ENCODE measurements at regions not wholly inside any gene's neighbourhood (a gene's known extent, or its start where the extent isn't known, plus 50 kb on each side); places are given as distances from the start of the nearest gene placed in this dataset.

DNA sequence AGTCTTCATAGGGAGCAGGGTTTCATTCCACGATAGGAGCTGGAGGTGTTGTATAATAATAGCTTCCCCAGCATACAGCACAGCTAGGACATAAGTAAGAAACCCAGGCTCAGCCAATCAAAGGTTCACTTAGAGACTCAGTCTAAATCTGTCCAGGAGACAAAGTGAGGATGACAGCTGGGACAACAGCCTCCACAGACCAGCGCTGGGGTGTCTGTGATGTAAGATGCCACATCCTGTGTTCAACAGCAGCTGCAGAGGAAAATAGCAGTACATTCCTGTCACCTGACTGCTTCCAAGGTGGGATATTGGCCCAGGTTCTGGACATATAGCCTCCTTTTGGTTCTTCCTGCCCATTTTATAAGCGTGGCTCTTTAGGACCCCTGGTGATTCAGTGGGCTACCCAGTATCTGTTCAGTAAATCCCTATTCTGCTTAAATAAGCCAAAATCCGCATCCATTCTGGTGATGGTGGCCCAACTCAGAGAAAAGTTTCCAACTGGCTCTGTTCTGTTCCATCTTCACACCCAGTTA, 176.8 kb upstream of the SYT6 start:
- intact Hi-C loops (cut with micrococcal nuclease): no loop called here
- no TSS peak for BruUV-seq (replicated peaks)
- Mint-ChIP-seq H3K4me3 (ENCODE audit: unreplicated experiment) (no peak overlapping the region), H3K9me3 (ENCODE audit: unreplicated experiment) (no peaks in the 10 kb centered on the region), H3K36me3 (ENCODE audit: insufficient read depth, unreplicated experiment) (no peaks in the 10 kb centered on the region), H3K27me3 (ENCODE audit: insufficient read depth, unreplicated experiment) (peaks cover 65% of the 10 kb centered on the region), H3K27ac (ENCODE audit: low read depth, unreplicated experiment) (no peak overlapping the region), H3K4me1 (ENCODE audit: insufficient read depth, unreplicated experiment) (no peaks in the 10 kb centered on the region)
- ChIA-PET CTCF (interaction anchor here (0.7 to 2.3 kb wide), 3 partner anchors 16 to 353 kb away, joined by 3 to 15 read pairs (median 3); no protein-coding TSS in a partner anchor), POLR2A (no interaction called here)
- TF ChIP-seq, protein P1, sequence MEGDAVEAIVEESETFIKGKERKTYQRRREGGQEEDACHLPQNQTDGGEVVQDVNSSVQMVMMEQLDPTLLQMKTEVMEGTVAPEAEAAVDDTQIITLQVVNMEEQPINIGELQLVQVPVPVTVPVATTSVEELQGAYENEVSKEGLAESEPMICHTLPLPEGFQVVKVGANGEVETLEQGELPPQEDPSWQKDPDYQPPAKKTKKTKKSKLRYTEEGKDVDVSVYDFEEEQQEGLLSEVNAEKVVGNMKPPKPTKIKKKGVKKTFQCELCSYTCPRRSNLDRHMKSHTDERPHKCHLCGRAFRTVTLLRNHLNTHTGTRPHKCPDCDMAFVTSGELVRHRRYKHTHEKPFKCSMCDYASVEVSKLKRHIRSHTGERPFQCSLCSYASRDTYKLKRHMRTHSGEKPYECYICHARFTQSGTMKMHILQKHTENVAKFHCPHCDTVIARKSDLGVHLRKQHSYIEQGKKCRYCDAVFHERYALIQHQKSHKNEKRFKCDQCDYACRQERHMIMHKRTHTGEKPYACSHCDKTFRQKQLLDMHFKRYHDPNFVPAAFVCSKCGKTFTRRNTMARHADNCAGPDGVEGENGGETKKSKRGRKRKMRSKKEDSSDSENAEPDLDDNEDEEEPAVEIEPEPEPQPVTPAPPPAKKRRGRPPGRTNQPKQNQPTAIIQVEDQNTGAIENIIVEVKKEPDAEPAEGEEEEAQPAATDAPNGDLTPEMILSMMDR (IDR thresholded peaks at IDR 0.05; ENCODE audit: unreplicated experiment): no peak
- no peak for DNase-seq (ENCODE audit: unreplicated experiment)

DNA sequence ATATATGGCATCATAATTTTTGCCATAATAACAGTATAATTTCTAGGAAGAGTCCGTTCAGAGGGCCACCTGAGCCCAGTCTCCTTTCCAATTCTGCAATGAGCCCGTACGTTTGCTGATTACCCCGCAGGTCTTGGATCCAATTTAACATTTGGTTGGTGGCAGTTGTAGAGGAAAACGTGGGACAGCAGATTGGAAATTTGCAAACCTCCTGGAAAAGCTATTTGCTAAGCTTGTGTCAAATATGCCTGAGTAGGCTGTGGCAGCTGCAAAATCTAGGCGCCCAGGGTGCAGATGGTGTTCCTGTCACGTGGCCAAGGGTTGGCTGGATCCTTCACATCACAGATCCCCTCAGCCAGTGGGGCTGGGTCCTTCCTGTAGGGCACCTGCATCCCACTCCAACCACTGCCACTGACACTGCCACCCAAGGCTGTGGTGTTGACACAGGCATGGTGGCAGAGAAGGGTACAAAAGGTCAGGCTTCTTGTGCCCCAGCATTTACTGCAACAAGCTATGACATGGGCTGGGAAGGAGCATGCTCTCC, 174.8 kb upstream of the SYT6 start:
- Mint-ChIP-seq H3K27me3 (ENCODE audit: insufficient read depth, unreplicated experiment) (peaks cover 51% of the 10 kb centered on the region), H3K9me3 (ENCODE audit: unreplicated experiment) (no peaks in the 10 kb centered on the region), H3K4me1 (ENCODE audit: insufficient read depth, unreplicated experiment) (peaks cover 5% of the 10 kb centered on the region), H3K4me3 (ENCODE audit: unreplicated experiment) (no peak overlapping the region), H3K27ac (ENCODE audit: low read depth, unreplicated experiment) (no peak overlapping the region), H3K36me3 (ENCODE audit: insufficient read depth, unreplicated experiment) (no peaks in the 10 kb centered on the region)
- no peak for DNase-seq (ENCODE audit: unreplicated experiment)
- POLR2A ChIA-PET: no interaction called here
- intact Hi-C loops (cut with micrococcal nuclease): no loop called here
- TF ChIP-seq, protein P1 (IDR thresholded peaks at IDR 0.05; ENCODE audit: unreplicated experiment): no peak
- BruUV-seq (replicated peaks): no TSS peak
- CTCF ChIA-PET: interaction anchor here (0.6 to 2.3 kb wide), 4 partner anchors 18 to 262 kb away, joined by 3 to 15 read pairs (median 4); no protein-coding TSS in a partner anchor

DNA sequence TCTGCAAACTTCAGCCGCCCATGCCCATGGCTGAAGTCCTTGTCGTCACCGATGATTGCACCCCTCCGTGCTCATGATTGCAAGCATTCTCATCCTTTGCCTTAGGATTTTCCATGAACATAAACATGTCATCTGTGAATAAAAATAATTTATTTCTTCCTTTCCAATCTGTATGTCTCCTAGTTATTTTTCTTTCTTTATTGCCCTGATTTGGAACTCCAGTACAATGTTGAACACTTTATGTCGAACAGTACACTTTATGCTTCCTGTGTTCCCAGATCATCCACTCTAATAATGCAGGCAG, 170.9 kb upstream of the SYT6 start:
- Mint-ChIP-seq H3K4me1 (ENCODE audit: insufficient read depth, unreplicated experiment) (peaks cover 5% of the 10 kb centered on the region), H3K9me3 (ENCODE audit: unreplicated experiment) (no peaks in the 10 kb centered on the region), H3K4me3 (ENCODE audit: unreplicated experiment) (no peak overlapping the region), H3K27ac (ENCODE audit: low read depth, unreplicated experiment) (no peak overlapping the region), H3K36me3 (ENCODE audit: insufficient read depth, unreplicated experiment) (no peaks in the 10 kb centered on the region), H3K27me3 (ENCODE audit: insufficient read depth, unreplicated experiment) (peaks cover 15% of the 10 kb centered on the region)
- CTCF ChIA-PET: interaction anchor here (0.6 to 1.7 kb wide), 2 partner anchors 42 to 204 kb away, joined by 3 to 7 read pairs; no protein-coding TSS in a partner anchor
- TF ChIP-seq, protein P1 (IDR thresholded peaks at IDR 0.05; ENCODE audit: unreplicated experiment): no peak
- no peak for DNase-seq (ENCODE audit: unreplicated experiment)
- BruUV-seq (replicated peaks): no TSS peak
- POLR2A ChIA-PET: no interaction called here
- intact Hi-C loops (cut with micrococcal nuclease): no loop called here

DNA sequence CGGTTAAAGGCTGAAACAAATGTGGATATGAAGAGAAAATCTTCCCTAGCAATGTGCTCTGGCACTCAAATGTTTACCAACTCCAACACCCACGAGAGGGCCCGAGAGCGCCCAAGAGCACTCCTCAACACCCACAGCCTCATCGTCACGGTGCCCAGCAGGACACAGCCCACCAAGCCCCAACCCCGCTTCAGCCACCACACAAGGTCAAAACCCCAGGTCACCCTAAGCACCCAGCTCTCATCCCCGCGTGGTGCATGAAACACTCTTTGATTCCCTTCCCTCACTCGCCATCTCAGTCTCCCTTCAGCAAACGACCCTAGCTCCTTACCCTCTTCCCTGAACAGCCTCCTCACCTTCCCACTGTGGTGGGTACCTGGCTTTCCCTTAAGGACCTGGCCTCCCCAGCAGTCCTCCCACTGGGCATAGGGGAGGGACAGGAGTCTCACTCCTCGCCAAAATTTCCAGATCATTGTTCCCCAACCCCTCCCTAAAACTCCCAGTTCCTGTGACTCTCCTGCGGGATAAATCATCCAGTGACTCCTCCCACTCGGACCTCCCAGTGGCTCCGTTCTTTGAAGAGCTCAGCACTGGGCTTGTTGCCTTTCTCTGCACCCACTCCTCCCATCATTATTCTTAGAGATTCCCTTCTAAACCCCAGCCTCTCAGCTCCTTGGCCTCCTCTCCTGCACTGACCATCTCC, 170.4 kb upstream of the SYT6 start:
- BruUV-seq (replicated peaks): no TSS peak
- Mint-ChIP-seq H3K9me3 (ENCODE audit: unreplicated experiment) (no peaks in the 10 kb centered on the region), H3K36me3 (ENCODE audit: insufficient read depth, unreplicated experiment) (no peaks in the 10 kb centered on the region), H3K4me1 (ENCODE audit: insufficient read depth, unreplicated experiment) (peaks cover 5% of the 10 kb centered on the region), H3K27ac (ENCODE audit: low read depth, unreplicated experiment) (no peak overlapping the region), H3K27me3 (ENCODE audit: insufficient read depth, unreplicated experiment) (peaks cover 10% of the 10 kb centered on the region), H3K4me3 (ENCODE audit: unreplicated experiment) (no peak overlapping the region)
- DNase-seq (ENCODE audit: unreplicated experiment): no peak
- intact Hi-C loops (cut with micrococcal nuclease): no loop called here
- TF ChIP-seq, protein P1 (IDR thresholded peaks at IDR 0.05; ENCODE audit: unreplicated experiment): no peak
- CTCF ChIA-PET: interaction anchor here (0.6 to 1.7 kb wide), 2 partner anchors 41 to 204 kb away, joined by 3 to 7 read pairs; no protein-coding TSS in a partner anchor
- POLR2A ChIA-PET: no interaction called here

Data from MCF 10A (cell line).